ENCODE measurements at regions not wholly inside any gene's neighbourhood (a gene's known extent, or its start where the extent isn't known, plus 50 kb on each side); places are given as distances from the start of the nearest gene placed in this dataset.

DNA sequence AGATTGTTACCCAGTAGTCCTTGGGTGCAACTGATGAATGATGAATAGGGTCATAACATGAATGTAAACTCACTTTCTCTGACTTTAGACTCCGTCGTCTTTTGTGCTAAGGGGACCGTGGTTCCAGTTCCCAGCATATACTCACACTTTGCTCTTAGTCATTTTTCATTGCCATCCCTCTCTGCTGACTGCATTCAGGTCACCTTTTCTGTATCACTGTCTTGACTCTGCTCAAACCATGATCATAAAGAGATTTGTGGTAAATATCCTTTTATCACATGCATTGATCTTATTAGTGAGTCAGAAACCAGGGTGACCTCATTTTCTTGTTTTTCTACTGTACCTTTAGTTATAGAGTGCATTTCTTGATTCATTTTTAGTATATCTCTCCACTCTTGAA is 141.1 kb upstream of the AGR3 start:
- Histone ChIP-seq H3K27ac (no peak overlapping the region), H3K27me3 (ENCODE audit: control insufficient read depth, insufficient read depth, low read length) (no peaks in the 10 kb centered on the region), H3K4me3 (ENCODE audit: low read depth, low read length) (no peak overlapping the region), H2AFZ (no peak overlapping the region), H3K9ac (no peak overlapping the region), H3K4me1 (no peaks in the 10 kb centered on the region), H3K79me2 (no peaks in the 10 kb centered on the region), H3K4me2 (ENCODE audit: low read length) (no peak overlapping the region), H3K36me3 (ENCODE audit: control insufficient read depth, insufficient read depth, low read length) (no peaks in the 10 kb centered on the region), H3K9me3 (ENCODE audit: control insufficient read depth, low read length) (no peaks in the 10 kb centered on the region)
- no peak for TF ChIP-seq CTCF (IDR thresholded peaks at IDR 0.05)

- Histone ChIP-seq H3K36me3 (ENCODE audit: control insufficient read depth, insufficient read depth, low read length) (no peaks in the 10 kb centered on the region), H3K9ac (no peak overlapping the region), H3K4me2 (ENCODE audit: low read length) (no peak overlapping the region), H3K4me1 (no peaks in the 10 kb centered on the region), H2AFZ (no peak overlapping the region), H3K9me3 (ENCODE audit: control insufficient read depth, low read length) (no peaks in the 10 kb centered on the region), H3K4me3 (ENCODE audit: low read depth, low read length) (no peak overlapping the region), H3K79me2 (no peaks in the 10 kb centered on the region), H3K27me3 (ENCODE audit: control insufficient read depth, insufficient read depth, low read length) (no peaks in the 10 kb centered on the region), H3K27ac (no peak overlapping the region)
- no peak for TF ChIP-seq CTCF (IDR thresholded peaks at IDR 0.05)
Observed at GRCh38 chr7:17026269-17026668, 144.5 kb upstream of the AGR3 start.

- H3K27me3 ChIP-seq (ENCODE audit: control insufficient read depth, insufficient read depth, low read length): no peaks in the 10 kb centered on the region
- no peak overlapping the region for H3K4me2 ChIP-seq (ENCODE audit: low read length)
- no peaks in the 10 kb centered on the region for H3K79me2 ChIP-seq
- no peak overlapping the region for H2AFZ ChIP-seq
- H3K27ac ChIP-seq: no peak overlapping the region
- H3K4me3 ChIP-seq (ENCODE audit: low read depth, low read length): no peak overlapping the region
- no peaks in the 10 kb centered on the region for H3K4me1 ChIP-seq
- H3K9me3 ChIP-seq (ENCODE audit: control insufficient read depth, low read length): no peaks in the 10 kb centered on the region
- H3K36me3 ChIP-seq (ENCODE audit: control insufficient read depth, insufficient read depth, low read length): no peaks in the 10 kb centered on the region
- H3K9ac ChIP-seq: no peak overlapping the region
- TF ChIP-seq CTCF (IDR thresholded peaks at IDR 0.05): no peak
Observed at GRCh38 chr7:17027143-17027788, 145.5 kb upstream of the AGR3 start.

DNA sequence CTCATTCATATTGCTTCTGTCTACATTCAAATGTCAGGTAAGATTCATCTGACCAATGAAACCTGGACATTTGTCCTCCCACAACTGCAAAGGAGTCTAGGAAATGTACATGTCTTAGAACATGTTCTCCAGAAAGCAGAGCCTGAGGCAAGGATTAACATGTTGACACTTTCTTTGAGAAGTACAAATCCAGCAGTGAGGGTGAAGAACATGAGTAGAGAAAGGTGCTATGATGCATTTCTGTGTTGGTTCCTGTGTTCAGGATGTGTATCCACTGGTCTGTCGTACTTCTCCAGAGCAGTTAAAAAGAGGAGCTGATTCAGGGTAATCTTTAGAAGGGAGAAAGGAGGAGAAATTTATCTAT is 146.0 kb upstream of the AGR3 start:
- H3K4me1 ChIP-seq: no peaks in the 10 kb centered on the region
- no peak for TF ChIP-seq CTCF (IDR thresholded peaks at IDR 0.05)
- no peaks in the 10 kb centered on the region for H3K79me2 ChIP-seq
- H3K36me3 ChIP-seq (ENCODE audit: control insufficient read depth, insufficient read depth, low read length): no peaks in the 10 kb centered on the region
- H3K4me3 ChIP-seq (ENCODE audit: low read depth, low read length): no peak overlapping the region
- no peak overlapping the region for H3K9ac ChIP-seq
- no peaks in the 10 kb centered on the region for H3K9me3 ChIP-seq (ENCODE audit: control insufficient read depth, low read length)
- H3K4me2 ChIP-seq (ENCODE audit: low read length): no peak overlapping the region
- H2AFZ ChIP-seq: no peak overlapping the region
- H3K27ac ChIP-seq: no peak overlapping the region
- H3K27me3 ChIP-seq (ENCODE audit: control insufficient read depth, insufficient read depth, low read length): no peaks in the 10 kb centered on the region

- H3K9ac ChIP-seq: no peak overlapping the region
- no peak overlapping the region for H3K4me2 ChIP-seq (ENCODE audit: low read length)
- H3K27ac ChIP-seq: no peak overlapping the region
- H3K4me3 ChIP-seq (ENCODE audit: low read depth, low read length): no peak overlapping the region
- H2AFZ ChIP-seq: no peak overlapping the region
- H3K36me3 ChIP-seq (ENCODE audit: control insufficient read depth, insufficient read depth, low read length): no peaks in the 10 kb centered on the region
- no peaks in the 10 kb centered on the region for H3K9me3 ChIP-seq (ENCODE audit: control insufficient read depth, low read length)
- TF ChIP-seq CTCF (IDR thresholded peaks at IDR 0.05): no peak
- H3K27me3 ChIP-seq (ENCODE audit: control insufficient read depth, insufficient read depth, low read length): no peaks in the 10 kb centered on the region
- H3K79me2 ChIP-seq: no peaks in the 10 kb centered on the region
- H3K4me1 ChIP-seq: no peaks in the 10 kb centered on the region
Observed at GRCh38 chr7:17029150-17029549, 147.4 kb upstream of the AGR3 start.

All from parathyroid adenoma (tissue), 2 donors.